ENCODE measurements at regions not wholly inside any gene's neighbourhood (a gene's known extent, or its start where the extent isn't known, plus 50 kb on each side); places are given as distances from the start of the nearest gene placed in this dataset.

- Histone ChIP-seq H3K4me2 (ENCODE audit: low read length) (no peak overlapping the region), H3K27me3 (ENCODE audit: control insufficient read depth, low read length) (0 out of 2 replicates have a peak, but pooled peaks cover 3% of the 10 kb centered on the region), H4K20me1 (ENCODE audit: control insufficient read depth, insufficient read depth, low read depth, low read length) (no peaks in the 10 kb centered on the region), H3F3A (ENCODE audit: control insufficient read depth, insufficient read depth) (no peaks in the 10 kb centered on the region), H3K4me3 (ENCODE audit: low read length) (no peak overlapping the region), H3K36me3 (ENCODE audit: control insufficient read depth, low read length) (no peaks in the 10 kb centered on the region), H3K27ac (ENCODE audit: low read depth, low read length) (no peak overlapping the region), H3K4me1 (ENCODE audit: control insufficient read depth, low read length) (no peaks in the 10 kb centered on the region), H3K79me2 (ENCODE audit: control insufficient read depth, low read length) (no peaks in the 10 kb centered on the region), H3K9me3 (ENCODE audit: control insufficient read depth, insufficient read depth, low read length) (no peaks in the 10 kb centered on the region), H3K9me2 (replicated peaks; ENCODE audit: control insufficient read depth, low read length) (no peaks in the 10 kb centered on the region)
- TF ChIP-seq EZH2phosphoT487 (IDR thresholded peaks at IDR 0.05; ENCODE audit: borderline replicate concordance, low read length), result no peak
- no peak for TF ChIP-seq CTCF (IDR thresholded peaks at IDR 0.05; ENCODE audit: low read depth, low read length, poor library complexity, severe bottlenecking)
Measured at GRCh38 chr15:45892182-45892581, 257.4 kb downstream of the SQOR start.

- Histone ChIP-seq H3K9me2 (replicated peaks; ENCODE audit: control insufficient read depth, low read length) (no peaks in the 10 kb centered on the region), H3K4me3 (ENCODE audit: low read length) (no peak overlapping the region), H3K79me2 (ENCODE audit: control insufficient read depth, low read length) (no peaks in the 10 kb centered on the region), H3K27me3 (ENCODE audit: control insufficient read depth, low read length) (no peaks in the 10 kb centered on the region; the same call in 1 of the 2 replicates), H3K4me1 (ENCODE audit: control insufficient read depth, low read length) (no peaks in the 10 kb centered on the region), H3K4me2 (ENCODE audit: low read length) (no peak overlapping the region), H3K27ac (ENCODE audit: low read depth, low read length) (no peak overlapping the region), H3K9me3 (ENCODE audit: control insufficient read depth, insufficient read depth, low read length) (no peaks in the 10 kb centered on the region), H3K36me3 (ENCODE audit: control insufficient read depth, low read length) (no peaks in the 10 kb centered on the region), H4K20me1 (ENCODE audit: control insufficient read depth, insufficient read depth, low read depth, low read length) (no peaks in the 10 kb centered on the region), H3F3A (ENCODE audit: control insufficient read depth, insufficient read depth) (no peaks in the 10 kb centered on the region)
- TF ChIP-seq EZH2phosphoT487 (IDR thresholded peaks at IDR 0.05; ENCODE audit: borderline replicate concordance, low read length), result no peak
- no peak for TF ChIP-seq CTCF (IDR thresholded peaks at IDR 0.05; ENCODE audit: low read depth, low read length, poor library complexity, severe bottlenecking)
Measured at GRCh38 chr15:45903283-45903682, 268.5 kb downstream of the SQOR start.

DNA sequence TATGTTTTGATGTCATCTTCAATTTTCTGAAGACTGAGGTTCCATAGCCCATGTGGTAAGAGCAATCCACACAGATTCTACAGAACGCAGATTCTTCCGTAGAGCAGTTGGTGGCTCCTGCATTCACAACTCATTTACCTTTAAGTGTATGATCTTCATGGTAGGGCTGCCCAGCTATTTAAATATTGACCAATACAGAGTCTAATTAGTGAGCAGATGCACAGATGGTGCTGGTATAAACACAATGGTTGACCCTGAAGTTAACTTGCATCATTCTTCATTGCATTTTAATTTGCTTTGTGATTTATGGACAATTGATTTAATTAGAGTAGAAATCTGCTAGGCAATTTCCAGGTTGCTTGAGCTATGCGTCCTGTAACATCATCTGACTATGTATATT is 269.2 kb downstream of the SQOR start:
- Histone ChIP-seq H3K4me3 (ENCODE audit: low read length) (no peak overlapping the region), H3F3A (ENCODE audit: control insufficient read depth, insufficient read depth) (no peaks in the 10 kb centered on the region), H3K9me2 (replicated peaks; ENCODE audit: control insufficient read depth, low read length) (no peaks in the 10 kb centered on the region), H3K27ac (ENCODE audit: low read depth, low read length) (no peak overlapping the region), H3K79me2 (ENCODE audit: control insufficient read depth, low read length) (no peaks in the 10 kb centered on the region), H3K36me3 (ENCODE audit: control insufficient read depth, low read length) (no peaks in the 10 kb centered on the region), H3K27me3 (ENCODE audit: control insufficient read depth, low read length) (no peaks in the 10 kb centered on the region; the same call in 1 of the 2 replicates), H3K4me1 (ENCODE audit: control insufficient read depth, low read length) (no peaks in the 10 kb centered on the region), H3K4me2 (ENCODE audit: low read length) (no peak overlapping the region), H3K9me3 (ENCODE audit: control insufficient read depth, insufficient read depth, low read length) (no peaks in the 10 kb centered on the region), H4K20me1 (ENCODE audit: control insufficient read depth, insufficient read depth, low read depth, low read length) (no peaks in the 10 kb centered on the region)
- TF ChIP-seq CTCF (IDR thresholded peaks at IDR 0.05; ENCODE audit: low read depth, low read length, poor library complexity, severe bottlenecking) (no peak), EZH2phosphoT487 (IDR thresholded peaks at IDR 0.05; ENCODE audit: borderline replicate concordance, low read length) (no peak)
